ENCODE measurements at regions not wholly inside any gene's neighbourhood (a gene's known extent, or its start where the extent isn't known, plus 50 kb on each side); places are given as distances from the start of the nearest gene placed in this dataset.

- H3K9me3 Mint-ChIP-seq = peaks cover 14% of the 10 kb centered on the region
- TF ChIP-seq POLR2AphosphoS5 (IDR thresholded peaks at IDR 0.05; ENCODE audit: low read depth) = no peak
- no peak for TF ChIP-seq CTCF (conservative IDR thresholded peaks at IDR 0.05; ENCODE audit: low read depth in 2 of 2)
- no peak for TF ChIP-seq ETS1 (IDR thresholded peaks at IDR 0.05)
- TF ChIP-seq NANOG (IDR thresholded peaks at IDR 0.05; ENCODE audit: borderline replicate concordance) = no peak
- TF ChIP-seq ZNF114 (CRISPR knock-in tag; IDR thresholded peaks at IDR 0.05) = no peak
- TF ChIP-seq REST (IDR thresholded peaks at IDR 0.05; ENCODE audit: unreplicated experiment) = no peak
- no peak for TF ChIP-seq EZH2 (IDR thresholded peaks at IDR 0.05; ENCODE audit: low read depth, unreplicated experiment)
- no peak for TF ChIP-seq ZNF331 (CRISPR knock-in tag; IDR thresholded peaks at IDR 0.05; ENCODE audit: low read depth)
- TF ChIP-seq ZNF462 (CRISPR knock-in tag; IDR thresholded peaks at IDR 0.05) = no peak
- TF ChIP-seq JUNB (IDR thresholded peaks at IDR 0.05; ENCODE audit: unreplicated experiment) = no peak
- TF ChIP-seq STAT1 (IDR thresholded peaks at IDR 0.05; ENCODE audit: unreplicated experiment) = no peak
These were observed 532.5 kb downstream of the CCSER2 start for GRCh38 chr10:84860855-84861254.

More at GRCh38 chr10:84860855-84861254, 532.5 kb downstream of the CCSER2 start:
- Mint-ChIP-seq H3K27ac (no peak overlapping the region), H3K4me3 (no peak overlapping the region), H3K27me3 (ENCODE audit: insufficient read depth, low read depth, poor library complexity) (no peaks in the 10 kb centered on the region), H3K36me3 (ENCODE audit: low read depth) (peaks cover 2% of the 10 kb centered on the region; the same call in 2 of the 3 replicates), H3K4me1 (peaks cover 12% of the 10 kb centered on the region; the same call in 2 of the 3 replicates)
- Histone ChIP-seq H2AFZ (no peak overlapping the region), H3K4me3 (no peak overlapping the region), H3F3A (replicated peaks; ENCODE audit: low read depth) (no peaks in the 10 kb centered on the region), H3K4me1 (ENCODE audit: insufficient read depth) (peaks cover 4% of the 10 kb centered on the region; the same call in 1 of the 2 replicates), H3K79me2 (replicated peaks; ENCODE audit: insufficient read depth) (no peaks in the 10 kb centered on the region), H3K4me2 (no peak overlapping the region), H3K27me3 (ENCODE audit: insufficient read depth) (no peaks in the 10 kb centered on the region), H4K20me1 (replicated peaks; ENCODE audit: insufficient read depth) (no peaks in the 10 kb centered on the region), H3K9me2 (ENCODE audit: insufficient read depth) (no peaks in the 10 kb centered on the region), H3K36me3 (ENCODE audit: insufficient read depth) (no peaks in the 10 kb centered on the region; the same call in 1 of the 2 replicates), H3K27ac (ENCODE audit: low read depth) (no peak overlapping the region)
- no peak for ATAC-seq
- no peak for DNase-seq (ENCODE audit: low spot score)

All from GM23338 (cell line).